ENCODE measurements at regions not wholly inside any gene's neighbourhood (a gene's known extent, or its start where the extent isn't known, plus 50 kb on each side); places are given as distances from the start of the nearest gene placed in this dataset.

DNA sequence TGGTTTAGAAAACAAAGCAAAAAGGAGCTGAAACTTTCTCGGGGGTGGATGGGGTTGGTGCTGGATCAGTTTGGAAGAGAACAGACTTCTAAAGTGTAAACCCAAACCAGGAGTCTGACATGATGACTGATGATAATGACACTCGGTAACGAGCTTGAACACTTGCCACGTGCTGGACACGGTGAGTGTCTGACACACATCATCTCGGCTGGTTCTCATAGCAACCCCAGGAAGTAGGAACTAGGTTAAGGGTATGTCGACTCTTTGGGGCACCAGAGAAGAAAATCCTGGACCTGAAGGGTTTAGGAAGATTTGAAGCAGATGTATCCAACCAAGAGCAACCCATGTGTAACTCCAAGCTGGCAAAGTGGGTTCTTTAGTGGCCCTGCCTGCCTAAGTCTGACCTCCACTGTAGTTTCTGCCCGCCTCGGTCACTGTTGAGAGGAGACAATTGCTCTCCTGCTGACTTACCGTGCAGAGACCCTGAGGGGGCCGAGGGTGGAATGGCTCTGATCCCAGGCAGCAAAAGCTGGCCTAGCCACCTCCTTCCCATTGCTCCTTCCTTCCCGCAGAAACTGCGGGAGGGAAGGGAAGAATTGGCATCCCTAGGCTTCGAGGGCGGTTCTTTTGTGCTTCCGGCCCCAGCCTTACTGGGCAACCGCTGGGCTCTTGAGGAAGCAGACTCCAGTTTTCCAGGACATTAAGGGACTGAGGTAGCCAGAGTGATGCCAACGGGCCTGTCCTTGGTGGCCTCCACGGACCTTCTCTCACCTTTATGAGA is 156.0 kb downstream of the TOMM20 start:
- DNase-seq: no peak

DNA sequence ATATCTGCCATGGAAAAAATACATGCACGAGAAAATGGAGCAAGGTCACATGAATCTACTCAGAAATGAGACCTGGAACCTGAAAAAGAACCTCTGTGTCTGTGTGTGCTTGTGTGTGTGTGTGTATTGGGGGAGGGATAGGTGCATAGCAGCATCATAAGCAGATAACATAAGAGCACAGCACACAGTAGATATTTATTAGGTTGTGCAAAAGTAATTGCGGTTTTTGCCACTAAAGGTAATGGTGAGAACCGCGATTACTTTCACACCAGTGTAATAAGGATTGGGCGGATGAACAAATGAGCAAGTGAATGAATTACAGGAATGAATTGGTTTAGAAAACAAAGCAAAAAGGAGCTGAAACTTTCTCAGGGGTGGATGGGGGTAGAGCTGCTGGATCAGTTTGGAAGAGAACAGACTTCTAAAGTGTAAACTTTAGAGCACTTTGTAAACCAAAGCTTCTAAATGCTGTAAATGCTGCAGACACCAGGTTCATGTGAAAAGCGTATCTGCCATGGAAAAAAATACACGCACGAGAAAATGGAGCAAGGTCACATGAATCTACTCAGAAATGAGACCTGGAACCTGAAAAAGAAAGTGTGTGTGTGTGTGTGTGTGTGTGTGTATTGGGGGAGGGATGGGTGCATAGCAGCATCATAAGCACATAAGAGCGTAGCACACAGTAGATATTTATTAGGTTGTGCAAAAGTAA is 156.9 kb downstream of the TOMM20 start:
- DNase-seq: no peak

DNA sequence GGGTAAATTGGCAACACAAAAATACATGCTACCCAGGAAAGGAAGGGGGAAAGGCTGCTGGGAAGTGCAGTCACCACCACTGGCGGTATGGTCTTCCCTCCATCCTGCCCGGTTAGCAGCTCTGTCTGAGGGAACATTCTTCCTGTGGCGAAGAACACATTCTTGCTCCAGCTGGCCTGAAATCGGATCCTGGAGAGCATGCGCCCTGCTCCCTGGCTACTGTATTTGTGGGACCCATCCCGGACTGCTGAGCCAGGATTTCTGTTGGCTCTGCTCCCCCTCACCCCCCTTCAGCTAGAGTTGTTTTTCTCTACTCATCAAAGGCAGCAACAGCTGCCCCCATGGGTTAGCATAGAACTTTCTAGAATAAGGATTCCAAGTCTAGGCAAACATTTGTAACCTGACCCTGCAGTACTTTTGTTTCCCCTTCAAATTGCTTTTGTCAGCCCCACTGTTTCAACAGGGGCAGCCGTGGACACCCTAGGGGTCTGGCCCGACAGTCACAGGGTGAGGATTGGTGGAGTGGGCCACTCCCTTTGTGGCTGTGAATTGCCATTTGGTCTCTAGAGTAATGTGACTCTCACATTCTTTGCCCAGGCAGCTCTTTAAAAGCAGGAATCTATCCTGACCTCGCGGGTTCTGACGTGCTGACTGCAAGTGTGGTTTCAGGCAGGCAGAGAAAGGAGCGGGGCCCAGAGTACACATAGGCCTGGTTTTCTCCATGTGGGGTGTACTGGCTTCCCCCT is 157.7 kb downstream of the TOMM20 start:
- DNase-seq: peak; percentile 53

DNA sequence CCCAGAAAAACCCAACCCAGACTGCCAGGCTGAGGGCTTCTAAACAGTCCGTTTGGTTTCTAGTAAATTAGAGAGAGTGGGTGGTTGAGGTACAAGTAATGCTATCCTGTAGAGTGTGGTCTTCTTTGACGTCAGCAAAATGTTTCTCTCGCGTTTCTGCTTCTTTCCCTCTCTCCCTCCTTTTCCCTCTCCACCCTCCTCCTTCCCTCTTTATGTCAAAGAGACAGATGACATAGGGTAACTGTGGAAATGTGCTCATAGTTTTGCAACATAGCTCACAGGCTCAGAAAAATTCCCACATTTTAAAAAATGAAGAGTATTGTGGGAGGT is 158.3 kb downstream of the TOMM20 start:
- DNase-seq: no peak

DNA sequence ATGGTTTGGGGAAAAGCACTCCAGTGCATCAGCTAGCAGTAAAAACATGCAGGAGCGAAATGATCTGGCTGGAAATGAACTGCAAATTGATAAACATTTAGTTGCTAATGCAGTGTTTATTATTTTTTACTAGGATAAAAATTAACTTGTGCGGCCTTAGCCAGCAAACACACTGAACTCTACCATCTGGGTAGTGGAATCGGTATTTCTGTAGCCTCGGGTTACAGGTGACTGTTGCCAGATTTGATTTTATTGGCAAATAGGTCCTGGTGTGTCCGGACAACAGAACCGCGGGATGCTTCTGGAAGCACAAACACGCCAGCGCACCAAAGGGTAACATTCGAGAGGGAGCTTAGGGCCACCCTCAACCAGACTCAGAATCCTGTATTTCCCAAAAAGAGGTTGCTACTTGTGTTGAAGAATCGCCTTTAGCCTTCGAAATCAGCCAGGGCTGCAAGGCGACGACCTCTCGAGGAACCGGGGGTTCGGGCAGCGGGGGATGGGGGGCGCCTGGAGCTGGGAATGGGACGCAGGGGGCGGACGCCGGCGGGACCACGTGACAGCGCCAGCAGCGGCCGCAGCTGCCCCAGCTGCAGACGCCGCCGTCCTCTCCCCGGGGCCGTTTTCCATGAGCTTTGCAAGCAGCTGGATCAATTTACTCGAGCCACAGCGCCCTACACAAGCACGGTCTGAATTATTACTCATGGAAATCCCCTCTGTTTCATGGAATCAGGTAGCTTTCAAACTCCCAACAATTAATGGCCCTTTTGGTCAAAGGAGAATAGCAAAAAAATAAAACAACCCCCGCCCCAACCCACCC is 158.8 kb downstream of the TOMM20 start:
- no peak for DNase-seq

DNA sequence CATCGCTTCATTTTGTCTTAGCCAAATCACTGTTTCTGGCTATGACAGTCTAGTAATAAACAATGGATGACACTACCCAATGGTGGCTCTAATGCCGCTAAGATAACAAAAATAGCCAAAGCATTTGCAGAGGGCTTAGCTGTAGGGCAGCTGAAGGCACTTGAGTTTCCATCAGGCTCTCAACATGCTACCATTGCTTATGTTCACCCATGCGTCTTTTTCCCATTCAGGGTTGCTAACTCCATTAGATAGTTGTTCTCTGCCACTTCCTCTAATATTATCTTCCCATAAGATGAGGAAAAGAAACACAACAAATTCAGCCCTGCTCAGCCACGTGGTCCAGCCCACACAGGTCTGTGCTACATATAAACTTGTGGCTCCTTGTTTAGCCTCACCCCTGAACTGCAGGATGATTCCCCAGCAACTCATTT is 159.6 kb downstream of the TOMM20 start:
- DNase-seq: no peak

DNA sequence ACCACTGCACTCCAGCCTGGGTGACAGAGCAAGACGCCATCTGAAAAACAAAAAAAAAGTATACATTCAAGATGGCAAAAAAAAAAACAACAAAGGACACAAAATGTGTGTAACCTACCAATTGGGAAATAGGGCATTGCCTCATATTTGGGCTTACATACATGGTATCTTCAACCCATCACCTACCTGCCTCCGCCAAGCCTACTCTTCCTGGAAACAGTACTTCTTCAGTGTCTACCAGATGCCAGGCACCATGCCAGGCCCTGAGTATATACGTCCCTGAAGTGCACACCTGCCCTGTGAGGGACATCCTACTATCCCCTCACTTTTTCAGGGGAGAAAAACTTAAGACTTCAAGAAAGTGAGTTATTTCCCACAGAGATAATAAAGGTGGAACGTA is 160.2 kb downstream of the TOMM20 start:
- DNase-seq: no peak

DNA sequence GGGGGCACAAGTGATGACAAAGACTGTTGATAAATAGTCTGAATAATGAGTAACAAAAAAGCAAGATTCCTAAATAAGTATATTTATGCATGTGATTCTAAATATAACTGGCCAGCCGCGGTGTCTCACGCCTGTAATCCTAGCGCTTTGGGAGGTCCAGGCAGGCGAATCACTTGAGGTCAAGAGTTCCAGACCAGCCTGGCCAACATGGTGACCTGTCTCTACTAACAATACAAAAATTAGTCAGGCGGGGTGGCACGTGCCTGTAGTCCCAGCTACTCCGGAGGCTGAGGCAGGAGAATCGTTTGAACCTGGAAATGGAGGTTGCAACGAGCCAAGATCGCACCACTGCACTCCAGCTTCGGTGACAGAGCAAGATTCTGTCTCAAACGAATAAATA is 161.5 kb downstream of the TOMM20 start:
- no peak for DNase-seq

DNA sequence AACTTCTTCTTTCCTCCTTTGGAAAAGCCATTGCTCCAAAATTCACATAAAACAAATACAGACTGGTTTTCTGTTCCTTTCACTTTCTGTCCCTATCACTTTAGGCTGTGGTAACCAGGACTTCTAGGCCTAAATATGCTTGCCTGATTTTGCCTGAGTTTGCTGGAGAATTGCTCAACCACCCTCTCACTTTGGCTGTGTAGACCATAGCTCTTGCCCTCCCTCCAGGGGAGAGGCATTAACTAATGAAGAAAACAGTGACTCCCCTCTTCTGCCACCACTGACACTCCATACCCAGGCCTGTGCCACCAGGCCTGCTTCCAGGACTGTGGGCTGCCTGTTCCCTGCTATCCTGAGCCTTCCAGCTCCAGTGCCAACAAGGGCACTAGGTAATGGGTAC is 163.5 kb downstream of the TOMM20 start:
- no peak for DNase-seq

DNA sequence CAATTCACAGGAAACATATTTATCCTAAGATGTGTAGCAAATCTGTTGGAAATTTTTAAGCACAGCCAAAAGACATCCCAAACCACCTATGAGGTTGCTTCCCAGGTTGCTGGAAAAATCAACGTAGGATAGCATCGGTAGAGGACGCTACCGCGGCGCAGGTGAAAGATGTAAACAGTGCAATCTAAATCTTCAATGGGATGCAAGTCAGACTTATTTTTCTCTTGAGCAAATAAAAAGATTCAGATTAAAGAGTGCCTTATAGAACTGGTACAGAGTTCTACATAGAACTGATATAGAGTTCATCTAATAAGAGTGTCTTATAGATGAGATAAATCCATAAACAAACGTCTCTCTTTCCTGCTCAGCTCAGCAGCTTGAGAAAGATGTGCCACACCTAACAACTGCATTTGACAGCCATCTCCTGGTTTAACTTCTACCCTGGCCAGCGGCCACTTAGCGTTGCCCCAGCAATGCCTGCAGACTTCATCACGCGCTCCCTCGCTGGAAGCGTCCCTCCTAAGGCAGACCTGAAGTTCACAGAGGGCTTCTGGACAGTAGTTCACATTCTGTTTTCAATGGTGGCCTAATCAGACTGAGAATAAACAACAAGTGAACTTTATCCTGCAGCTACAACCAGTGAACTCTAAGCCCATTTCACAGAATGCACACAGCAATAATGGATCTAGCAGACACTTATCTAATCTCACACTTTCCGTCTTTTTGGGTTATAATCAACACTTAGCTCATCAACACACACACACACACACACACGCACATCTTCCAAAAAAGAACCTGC is 164.5 kb downstream of the TOMM20 start:
- DNase-seq: no peak

DNA sequence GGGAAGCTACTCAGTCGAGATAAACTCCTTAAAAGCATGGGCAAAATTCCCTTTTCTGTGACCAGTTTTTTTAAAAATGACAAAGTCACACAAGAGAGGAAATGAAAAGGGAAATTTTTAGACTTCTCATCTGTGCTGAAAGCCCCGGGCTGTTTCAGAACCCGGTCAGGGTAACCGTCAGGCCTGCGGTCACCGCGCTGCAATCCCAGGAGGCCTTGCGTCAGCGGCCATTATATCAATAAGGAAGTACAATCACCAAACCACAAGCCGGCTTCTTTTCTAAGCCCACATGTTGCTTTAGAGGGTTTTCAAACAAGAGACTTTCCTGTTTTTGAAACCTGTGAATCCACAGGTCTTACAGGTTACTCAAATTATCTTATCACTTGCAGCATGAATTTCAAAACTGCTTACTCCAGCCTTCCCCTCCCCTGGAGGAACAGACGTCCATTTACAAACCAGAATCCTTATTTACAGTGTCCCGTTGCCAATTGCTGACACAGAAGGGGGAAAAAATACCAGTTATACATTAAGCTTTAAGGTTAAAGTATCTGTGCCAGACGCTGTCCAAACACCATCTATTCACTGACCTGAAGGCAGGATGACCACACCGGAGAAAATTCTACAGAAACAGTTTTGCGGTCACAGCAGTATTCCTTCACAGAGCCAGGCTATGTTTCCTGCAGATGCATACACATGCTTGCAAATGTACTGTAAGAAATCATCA is 165.3 kb downstream of the TOMM20 start:
- DNase-seq: no peak

DNA sequence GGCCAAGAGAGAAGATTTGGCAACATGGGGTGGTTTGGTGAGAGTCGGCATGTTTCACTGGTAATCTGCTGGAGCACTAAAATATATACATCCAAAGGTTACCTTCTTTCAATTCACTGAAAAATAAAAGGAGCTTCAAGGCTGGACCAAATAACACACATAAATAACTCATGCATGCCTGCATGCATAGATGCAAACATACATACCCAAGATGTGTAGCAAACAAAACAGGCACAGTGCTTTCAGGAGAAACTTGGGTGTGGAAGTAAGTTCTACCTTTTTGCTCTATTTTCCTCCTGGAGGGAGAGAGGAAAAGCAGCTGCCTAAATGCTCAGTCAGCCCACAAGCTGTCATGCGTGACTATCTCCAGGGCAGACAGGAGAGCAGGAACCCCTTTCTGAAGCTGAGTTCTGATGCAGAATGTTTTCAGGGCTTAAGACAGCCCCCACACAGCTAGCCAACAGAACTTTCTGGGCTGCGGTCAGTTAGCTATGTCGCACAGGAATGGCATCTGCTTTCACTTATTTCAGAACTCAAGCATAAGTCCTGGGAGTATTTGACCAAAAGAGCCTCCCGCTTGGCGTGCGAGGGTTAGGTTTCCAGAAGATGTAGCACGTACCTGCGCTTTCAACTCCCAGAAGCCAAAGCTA is 166.2 kb downstream of the TOMM20 start:
- DNase-seq: no peak

DNA sequence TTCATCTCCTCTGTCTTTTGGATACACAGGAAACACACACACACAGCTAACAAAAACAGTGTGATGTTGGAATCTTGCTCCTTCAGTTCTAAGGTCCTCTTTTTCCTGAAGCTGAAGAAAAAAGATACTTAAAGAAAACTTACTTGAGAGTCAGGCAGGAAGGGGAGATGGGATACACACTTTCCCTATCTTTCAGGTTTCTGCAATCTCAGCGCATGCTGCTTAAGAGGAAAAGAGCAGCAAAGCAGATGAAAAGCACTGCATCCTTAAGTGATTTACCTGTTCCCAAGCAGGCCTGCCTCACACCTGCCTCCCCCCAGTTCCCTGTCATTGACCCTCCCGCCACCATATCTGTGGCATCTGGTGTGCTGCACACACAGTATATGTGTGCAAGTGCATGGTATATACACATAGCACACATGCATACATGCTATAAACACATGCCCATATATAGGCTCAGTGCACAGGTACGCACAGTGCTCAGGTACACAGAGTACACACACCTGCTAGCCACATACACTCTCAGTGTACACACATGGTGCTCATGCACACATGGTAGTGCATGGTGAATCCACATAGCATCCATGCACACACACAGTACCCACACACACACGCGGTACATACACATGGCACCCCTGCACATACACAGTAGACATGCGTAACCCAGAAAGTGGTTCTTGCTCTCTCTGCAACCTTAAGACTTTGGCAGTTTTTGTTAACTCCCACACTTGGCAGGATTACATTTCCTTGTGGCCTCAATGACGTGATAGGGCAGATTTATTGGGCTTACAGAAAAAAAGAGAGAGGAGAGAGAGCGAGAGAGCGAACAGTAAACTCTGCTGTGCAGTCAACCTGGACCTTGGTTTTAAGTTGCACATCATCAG is 166.9 kb downstream of the TOMM20 start:
- DNase-seq: no peak

DNA sequence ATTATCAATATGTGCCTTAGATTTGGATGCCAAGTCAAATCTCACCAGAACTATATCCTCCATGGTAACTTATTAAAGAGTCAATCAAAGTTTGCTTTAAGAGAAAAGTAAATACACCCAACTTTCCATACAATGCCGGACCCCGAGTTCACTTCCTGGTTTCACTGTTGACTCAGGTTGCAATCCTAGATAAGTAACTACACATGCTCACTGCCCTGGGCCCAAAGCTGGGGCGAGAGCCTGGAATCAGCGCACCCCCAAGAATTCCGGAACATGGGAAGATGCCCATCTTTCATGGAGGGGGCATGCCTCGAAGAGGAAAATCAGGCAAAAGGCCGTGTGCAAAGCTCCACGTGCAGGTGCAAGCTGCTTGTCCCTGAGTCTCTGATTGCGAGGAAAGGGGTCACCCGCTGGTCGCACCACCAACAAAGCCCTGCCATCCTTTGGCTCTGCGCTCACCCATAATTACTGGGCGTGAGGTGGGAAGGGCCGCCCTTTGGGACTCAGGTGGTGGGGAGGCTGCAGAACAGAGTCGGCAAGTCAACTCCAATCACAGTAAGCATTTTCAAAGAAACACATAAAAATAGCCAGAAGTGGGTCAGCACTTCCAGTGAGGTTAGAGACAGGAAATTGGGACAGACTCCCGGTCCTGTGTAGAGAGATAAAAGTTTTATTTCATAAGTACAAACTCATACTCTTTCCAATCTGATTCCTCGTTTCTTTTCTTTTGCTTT is 167.7 kb downstream of the TOMM20 start:
- DNase-seq: no peak

DNA sequence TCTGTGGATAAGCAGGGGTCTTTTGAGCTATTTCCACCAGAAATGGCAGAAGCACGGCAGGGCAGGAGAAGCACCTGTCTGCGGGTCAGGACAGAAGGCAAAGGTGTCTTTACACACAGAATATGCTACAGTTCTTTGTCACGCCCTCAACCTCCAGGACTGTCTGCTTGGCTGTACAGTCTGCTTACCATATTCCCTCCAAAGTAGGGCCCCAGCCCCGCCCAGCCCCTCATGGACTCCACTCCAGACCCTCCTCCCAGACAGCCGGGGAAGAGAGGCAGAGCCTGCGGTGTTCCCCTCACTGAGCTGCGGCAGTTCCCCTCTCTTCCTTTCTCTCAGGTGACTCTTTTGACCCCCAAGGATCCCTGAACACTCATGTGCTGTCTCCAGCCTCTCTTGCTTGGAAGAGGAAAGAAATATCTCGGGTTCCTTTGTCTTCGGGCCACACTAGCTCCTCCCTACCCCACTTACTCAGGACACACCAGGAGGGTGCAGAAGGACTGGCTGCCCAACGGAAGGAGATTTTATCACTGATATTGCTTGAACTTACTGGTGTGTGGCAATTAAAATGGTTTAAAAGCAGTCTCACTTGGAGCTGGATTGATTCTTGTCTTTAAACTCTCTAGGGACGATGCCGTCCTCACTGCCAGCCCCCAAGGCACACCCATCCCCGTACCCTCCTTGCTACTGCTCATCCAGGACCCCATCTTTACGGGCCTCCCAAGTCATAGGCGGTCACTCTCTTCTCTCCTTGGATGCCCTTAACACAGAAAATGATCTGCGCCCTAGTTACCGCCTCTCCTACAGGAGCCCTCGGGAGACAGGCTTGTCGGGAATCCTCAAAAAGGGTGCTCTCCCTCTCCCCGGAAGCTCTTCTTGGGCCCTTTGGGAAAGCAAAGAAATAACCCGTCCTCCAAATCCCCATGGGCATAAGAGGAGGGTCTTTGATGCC is 169.7 kb downstream of the TOMM20 start:
- DNase-seq: no peak

DNA sequence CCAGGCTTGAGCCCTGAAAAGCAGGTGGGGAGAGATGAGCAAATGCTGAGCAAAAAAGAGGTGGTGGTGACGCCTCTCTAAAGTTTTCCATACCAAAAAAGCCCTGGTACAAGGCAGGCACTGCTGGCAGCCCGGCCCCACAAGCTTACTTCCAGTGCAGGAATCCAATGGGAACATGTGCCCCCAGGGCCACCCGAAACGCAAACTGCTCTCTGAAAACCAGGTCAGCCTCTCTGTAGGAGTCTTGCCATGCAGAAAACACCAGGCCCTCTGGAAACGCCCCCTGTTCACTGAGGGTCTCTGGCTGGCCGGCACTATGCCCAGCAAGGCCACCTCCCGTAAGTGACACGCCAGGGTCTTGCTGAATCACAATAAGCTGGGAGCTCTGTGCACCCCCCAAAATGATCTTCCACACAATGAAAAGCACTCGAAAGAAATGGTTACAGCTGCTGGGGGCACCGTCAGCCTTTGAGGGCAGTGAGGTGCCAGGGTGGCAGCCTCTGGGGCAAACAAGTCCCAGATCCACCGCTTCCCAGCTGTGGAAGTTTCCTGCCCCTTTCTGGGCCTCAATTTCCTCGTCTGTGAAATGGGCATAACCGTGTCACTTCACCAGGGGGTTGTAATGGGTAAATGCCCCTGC is 170.5 kb downstream of the TOMM20 start:
- DNase-seq: no peak

DNA sequence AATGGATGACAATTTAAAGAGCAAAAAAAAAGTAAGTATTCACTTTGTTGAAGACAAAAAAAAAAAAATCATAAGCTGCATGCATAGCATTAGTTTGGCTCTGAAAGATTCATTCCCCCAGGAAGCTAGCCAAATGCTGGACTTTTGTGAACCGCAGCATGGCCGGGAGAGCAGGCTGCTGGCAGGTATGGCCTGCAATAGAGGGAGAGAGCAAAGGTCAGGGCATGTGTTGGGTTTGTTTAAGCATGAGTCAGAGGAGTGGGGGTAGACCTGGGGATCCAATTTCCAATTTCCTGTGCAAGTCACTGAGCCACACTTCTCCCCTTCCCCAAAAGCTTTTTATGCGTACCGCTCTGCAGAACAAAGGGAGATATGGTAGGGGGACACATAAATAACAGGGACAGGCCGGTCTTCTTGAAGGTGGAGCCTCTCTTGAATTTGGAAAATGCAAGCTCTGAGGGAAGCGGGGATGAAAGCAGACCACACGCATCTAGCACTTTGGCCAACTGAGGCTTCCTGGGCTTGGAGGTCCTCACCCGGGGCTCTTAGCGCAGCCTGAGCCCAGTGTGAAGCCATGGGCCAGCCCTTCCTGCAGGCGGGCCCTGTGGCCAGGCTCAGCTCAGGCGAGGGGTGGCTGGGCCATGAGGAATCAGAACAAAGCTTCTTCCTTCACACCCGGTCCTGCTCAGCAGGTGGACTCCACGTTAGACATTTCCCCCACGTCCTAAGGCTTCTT is 171.1 kb downstream of the TOMM20 start:
- DNase-seq: peak; percentile 81

Data from NCI-H1436 treated with DMSO at 0.1 percent for 48 hours (cell line).